GM12878 (cell line): ENCODE measurements at regions not wholly inside any gene's neighbourhood (a gene's known extent, or its start where the extent isn't known, plus 50 kb on each side); places are given as distances from the start of the nearest gene placed in this dataset.

Experiments used
- ASH2L ChIP-seq: fragments of 300-600, 200-600 bp; sonication (generic); IDR thresholded peaks from 2 replicates; pipeline ENCODE4 v1.6.1; 2017; ENCODE audit warnings: low read depth, mild to moderate bottlenecking, borderline replicate concordance
- ATF3 ChIP-seq: IDR thresholded peaks from 2 replicates; pipeline ENCODE4 v1.6.1; 2011; ENCODE audit warnings: low read depth, mild to moderate bottlenecking, low read length, moderate library complexity, borderline replicate concordance; ENCODE audit errors: extremely low read depth
- ATF7 ChIP-seq: fragments of 450-650 bp; IDR thresholded peaks from 2 replicates; pipeline ENCODE4 v1.6.1; 2016; ENCODE audit warnings: low read depth, mild to moderate bottlenecking
- BCL11A ChIP-seq: IDR thresholded peaks from 2 replicates; pipeline ENCODE4 v1.6.1; 2011; ENCODE audit warnings: low read depth, low read length
- BRCA1 ChIP-seq: IDR thresholded peaks from 2 replicates; pipeline ENCODE4 v1.6.1; 2011; ENCODE audit warnings: low read depth, low read length, improper control_type of control experiment
- CHD1 ChIP-seq: IDR thresholded peaks from 2 replicates; pipeline ENCODE4 v1.6.1; 2012; ENCODE audit warnings: low read depth, low read length, improper control_type of control experiment
- CHD4 ChIP-seq: fragments of 200-600 bp; sonication (generic); IDR thresholded peaks from 2 replicates; pipeline ENCODE4 v1.6.1; 2016; ENCODE audit warnings: mild to moderate bottlenecking
- ESRRA ChIP-seq: IDR thresholded peaks from 2 replicates; pipeline ENCODE4 v1.6.1; 2012; ENCODE audit warnings: mild to moderate bottlenecking, low read length, improper control_type of control experiment
- FOXK2 ChIP-seq: fragments of 450-650 bp; IDR thresholded peaks from 2 replicates; pipeline ENCODE4 v1.6.1; 2017; ENCODE audit warnings: mild to moderate bottlenecking, moderate library complexity
- GABPA ChIP-seq: IDR thresholded peaks from 2 replicates; pipeline ENCODE4 v1.6.1; 2014; ENCODE audit warnings: antibody characterized with exemption, low read depth, mild to moderate bottlenecking, inconsistent platforms
- HDAC2 ChIP-seq: fragments of 200-600 bp; sonication (generic); IDR thresholded peaks from 2 replicates; pipeline ENCODE4 v1.6.1; 2017
- HDGF ChIP-seq: fragments of 450-650 bp; IDR thresholded peaks from 2 replicates; pipeline ENCODE4 v1.6.1; 2016; ENCODE audit warnings: antibody characterized with exemption
- KDM1A ChIP-seq: fragments of 200-600 bp; sonication (generic); IDR thresholded peaks from 2 replicates; pipeline ENCODE4 v1.6.1; 2016; ENCODE audit warnings: borderline replicate concordance
- MTA2 ChIP-seq: fragments of 450-650 bp; IDR thresholded peaks from 2 replicates; pipeline ENCODE4 v1.6.1; 2016; ENCODE audit warnings: low read depth, mild to moderate bottlenecking, moderate library complexity
- MTA3 ChIP-seq: IDR thresholded peaks from 2 replicates; pipeline ENCODE4 v1.6.1; 2012; ENCODE audit warnings: low read length, inconsistent platforms, borderline replicate concordance
- NFXL1 ChIP-seq: fragments of 450-650 bp; IDR thresholded peaks from 2 replicates; pipeline ENCODE4 v1.6.1; 2017; ENCODE audit warnings: antibody characterized with exemption, mild to moderate bottlenecking, borderline replicate concordance
- NFYB ChIP-seq: IDR thresholded peaks from 2 replicates; pipeline ENCODE4 v1.6.1; 2011; ENCODE audit warnings: low read depth, mild to moderate bottlenecking, low read length, improper control_type of control experiment, moderate library complexity; ENCODE audit not compliant: insufficient read depth
- PAX5 ChIP-seq: IDR thresholded peaks from 2 replicates; pipeline ENCODE4 v1.6.1; 2011; ENCODE audit warnings: low read depth, low read length, borderline replicate concordance
- PAX8 ChIP-seq: fragments of 450-650 bp; IDR thresholded peaks from 2 replicates; pipeline ENCODE4 v1.6.1; 2017; ENCODE audit warnings: mild to moderate bottlenecking, moderate library complexity
- PML ChIP-seq: IDR thresholded peaks from 2 replicates; pipeline ENCODE4 v1.6.1; 2012; ENCODE audit warnings: low read length, inconsistent platforms
- POLR2A ChIP-seq: IDR thresholded peaks from 2 replicates; pipeline ENCODE4 v1.6.1; 2011; ENCODE audit warnings: low read depth, mild to moderate bottlenecking, low read length
- POLR2AphosphoS5 ChIP-seq: IDR thresholded peaks from 2 replicates; pipeline ENCODE4 v1.6.1; 2011; ENCODE audit warnings: mild to moderate bottlenecking, low read length, inconsistent platforms
- PRDM15 ChIP-seq: fragments of 450-650 bp; formaldehyde crosslinking; IDR thresholded peaks from 2 replicates; pipeline ENCODE4 v1.4.0; 2020; ENCODE audit warnings: mild to moderate bottlenecking, moderate library complexity
- RAD21 ChIP-seq: IDR thresholded peaks from 2 replicates; pipeline ENCODE4 v1.6.1; 2011; ENCODE audit warnings: mild to moderate bottlenecking, low read depth, low read length, moderate library complexity; ENCODE audit not compliant: insufficient read depth
- RCOR1 ChIP-seq: conservative IDR thresholded peaks from 2 replicates; pipeline ENCODE4 v1.6.1; 2012; ENCODE audit warnings: low read depth, low read length, improper control_type of control experiment
- RELA ChIP-seq: fragments of 450-650 bp; IDR thresholded peaks from 2 replicates; pipeline ENCODE4 v1.8.0; 2014; ENCODE audit warnings: borderline replicate concordance; ENCODE audit not compliant: partially characterized antibody
- TARDBP ChIP-seq: IDR thresholded peaks from 2 replicates; pipeline ENCODE4 v1.6.1; 2016; ENCODE audit warnings: borderline replicate concordance
- WRNIP1 ChIP-seq: IDR thresholded peaks from 2 replicates; pipeline ENCODE4 v1.6.1; 2011; ENCODE audit warnings: low read depth, low read length, improper control_type of control experiment, borderline replicate concordance
- ZBTB11 ChIP-seq: fragments of 450-650 bp; formaldehyde crosslinking; IDR thresholded peaks from 2 replicates; pipeline ENCODE4 v1.5.0; 2022; ENCODE audit warnings: mild to moderate bottlenecking, missing genetic modification characterization
- ZNF207 ChIP-seq: fragments of 450-650 bp; IDR thresholded peaks from 2 replicates; pipeline ENCODE4 v1.6.1; 2014; ENCODE audit warnings: antibody characterized with exemption, mild to moderate bottlenecking, borderline replicate concordance

GRCh38 chr15:96261575-96262034, 68.9 kb upstream of the NR2F2 start (continued):
- TF ChIP-seq MTA2: peak; percentile 71
- no peak for TF ChIP-seq TARDBP
- TF ChIP-seq POLR2AphosphoS5: no peak
- TF ChIP-seq GABPA: no peak
- TF ChIP-seq BRCA1: no peak
- no peak for TF ChIP-seq PAX8
- peak; percentile 30; the same call in 1 of the 2 replicates for TF ChIP-seq BCL11A
- TF ChIP-seq PML: no peak
- TF ChIP-seq PAX5: no peak
- no peak for TF ChIP-seq ZNF207
- no peak for TF ChIP-seq NFXL1
- peak; percentile 46; the same call in 1 of the 2 replicates for TF ChIP-seq ATF7
- TF ChIP-seq RAD21: no peak
- no peak for TF ChIP-seq WRNIP1
- TF ChIP-seq FOXK2: no peak
- TF ChIP-seq RCOR1: peak; percentile 82; the same call in 1 of the 2 replicates
- no peak for TF ChIP-seq ESRRA
- TF ChIP-seq ATF3: no peak
- TF ChIP-seq CHD4: no peak
- no peak for TF ChIP-seq RELA
- TF ChIP-seq KDM1A: no peak
- no peak for TF ChIP-seq PRDM15 (CRISPR knock-in tag)
- no peak for TF ChIP-seq MTA3
- TF ChIP-seq POLR2A: no peak
- TF ChIP-seq HDGF: no peak
- no peak for TF ChIP-seq ASH2L
- TF ChIP-seq HDAC2: no peak
- TF ChIP-seq NFYB: no peak
- TF ChIP-seq ZBTB11 (CRISPR knock-in tag): no peak
- no peak for TF ChIP-seq CHD1
